ENCODE measurements at regions not wholly inside any gene's neighbourhood (a gene's known extent, or its start where the extent isn't known, plus 50 kb on each side); places are given as distances from the start of the nearest gene placed in this dataset.

- Histone ChIP-seq H3K4me2 (replicated peaks; ENCODE audit: extremely low read depth, low read length, poor library complexity, severe bottlenecking) (no peak overlapping the region), H3K4me3 (replicated peaks in 1 of 3; ENCODE audit: low read depth in 2 of 3, low read length in 3 of 3) (no peak overlapping the region), H3K27ac (ENCODE audit: low read depth in 1 of 2, low read length in 2 of 2) (no peak overlapping the region), H3K9ac (ENCODE audit: insufficient read depth, low read length, poor library complexity, severe bottlenecking) (no peak overlapping the region), H3K4me1 (ENCODE audit: control insufficient read depth in 1 of 2, insufficient read depth in 2 of 2, low read length in 2 of 2) (no peaks in the 10 kb centered on the region), H3K9me3 (replicated peaks in 1 of 2; ENCODE audit: control insufficient read depth in 1 of 2, insufficient read depth in 1 of 2, low read length in 2 of 2) (no peaks in the 10 kb centered on the region), H3K27me3 (ENCODE audit: control insufficient read depth in 2 of 2, insufficient read depth in 2 of 2, low read length in 2 of 2) (no peaks in the 10 kb centered on the region), H3K36me3 (replicated peaks in 1 of 2; ENCODE audit: control insufficient read depth in 1 of 2, insufficient read depth in 2 of 2, low read length in 2 of 2) (no peaks in the 10 kb centered on the region), H2AFZ (ENCODE audit: insufficient read depth, low read depth, low read length, poor library complexity, severe bottlenecking) (no peak overlapping the region), H4K20me1 (ENCODE audit: insufficient read depth, low read length) (no peaks in the 10 kb centered on the region), H3K79me2 (ENCODE audit: insufficient read depth, low read length) (no peaks in the 10 kb centered on the region)
- no peak for DNase-seq
- H3K36me3 Mint-ChIP-seq, result no peaks in the 10 kb centered on the region
- TF ChIP-seq, protein P1, sequence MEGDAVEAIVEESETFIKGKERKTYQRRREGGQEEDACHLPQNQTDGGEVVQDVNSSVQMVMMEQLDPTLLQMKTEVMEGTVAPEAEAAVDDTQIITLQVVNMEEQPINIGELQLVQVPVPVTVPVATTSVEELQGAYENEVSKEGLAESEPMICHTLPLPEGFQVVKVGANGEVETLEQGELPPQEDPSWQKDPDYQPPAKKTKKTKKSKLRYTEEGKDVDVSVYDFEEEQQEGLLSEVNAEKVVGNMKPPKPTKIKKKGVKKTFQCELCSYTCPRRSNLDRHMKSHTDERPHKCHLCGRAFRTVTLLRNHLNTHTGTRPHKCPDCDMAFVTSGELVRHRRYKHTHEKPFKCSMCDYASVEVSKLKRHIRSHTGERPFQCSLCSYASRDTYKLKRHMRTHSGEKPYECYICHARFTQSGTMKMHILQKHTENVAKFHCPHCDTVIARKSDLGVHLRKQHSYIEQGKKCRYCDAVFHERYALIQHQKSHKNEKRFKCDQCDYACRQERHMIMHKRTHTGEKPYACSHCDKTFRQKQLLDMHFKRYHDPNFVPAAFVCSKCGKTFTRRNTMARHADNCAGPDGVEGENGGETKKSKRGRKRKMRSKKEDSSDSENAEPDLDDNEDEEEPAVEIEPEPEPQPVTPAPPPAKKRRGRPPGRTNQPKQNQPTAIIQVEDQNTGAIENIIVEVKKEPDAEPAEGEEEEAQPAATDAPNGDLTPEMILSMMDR (IDR thresholded peaks at IDR 0.05), result no peak
- H3K4me1 Mint-ChIP-seq, result peaks cover 4% of the 10 kb centered on the region
- H3K27ac Mint-ChIP-seq, result no peak overlapping the region
- H3K9me3 Mint-ChIP-seq, result peaks cover 0 to 3% (median 2%) of the 10 kb centered on the region in 7 donors
- peaks cover 0 to 3% (median 0%) of the 10 kb centered on the region in 3 donors for H3K27me3 Mint-ChIP-seq (ENCODE audit: low read depth in 3 of 3)
- WGBS (ENCODE audit: insufficient coverage), result 75% methylated on average over 2 of the region's 2 CpGs
- no peak overlapping the region for H3K4me3 Mint-ChIP-seq
- intact Hi-C loops (cut with micrococcal nuclease), result no loop called here
Measured at GRCh38 chr4:176868676-176869075, 76.0 kb upstream of the VEGFC start.

DNA sequence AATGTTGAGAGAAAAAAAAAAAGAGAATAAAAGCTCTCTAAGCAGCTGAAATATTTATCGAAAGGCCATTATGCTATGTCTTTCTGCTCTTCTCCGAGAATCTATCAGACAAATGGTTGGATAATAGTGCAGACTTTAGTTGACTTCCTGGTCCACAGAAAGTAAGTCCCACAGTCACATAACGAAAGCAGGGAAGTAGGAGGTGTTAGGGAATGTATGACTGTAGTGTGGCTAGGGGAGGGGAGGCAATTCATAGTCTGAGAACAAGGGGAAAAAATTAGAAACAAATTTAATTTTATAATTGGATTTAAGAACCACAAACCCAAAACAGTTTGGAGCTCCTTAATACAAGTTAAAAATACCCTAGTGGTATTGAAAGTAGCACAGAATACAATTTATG lies 79.7 kb upstream of the VEGFC start:
- H3K27me3 ChIP-seq (ENCODE audit: control insufficient read depth in 2 of 2, insufficient read depth in 2 of 2, low read length in 2 of 2), result no peaks in the 10 kb centered on the region
- TF ChIP-seq, protein P1 (IDR thresholded peaks at IDR 0.05), result no peak
- no peak overlapping the region for H3K4me3 Mint-ChIP-seq
- peaks cover 0 to 3% (median 2%) of the 10 kb centered on the region in 7 donors for H3K9me3 Mint-ChIP-seq
- intact Hi-C loops (cut with micrococcal nuclease), result no loop called here
- H3K36me3 ChIP-seq (replicated peaks in 1 of 2; ENCODE audit: control insufficient read depth in 1 of 2, insufficient read depth in 2 of 2, low read length in 2 of 2), result no peaks in the 10 kb centered on the region
- no peak overlapping the region for H3K27ac ChIP-seq (ENCODE audit: low read depth in 1 of 2, low read length in 2 of 2)
- DNase-seq, result no peak
- no peaks in the 10 kb centered on the region for H3K79me2 ChIP-seq (ENCODE audit: insufficient read depth, low read length)
- H3K4me1 ChIP-seq (ENCODE audit: control insufficient read depth in 1 of 2, insufficient read depth in 2 of 2, low read length in 2 of 2), result no peaks in the 10 kb centered on the region
- no peaks in the 10 kb centered on the region for H3K36me3 Mint-ChIP-seq
- no peak overlapping the region for H3K4me3 ChIP-seq (replicated peaks in 1 of 3; ENCODE audit: low read depth in 2 of 3, low read length in 3 of 3)
- peaks cover 0 to 1% (median 0%) of the 10 kb centered on the region in 3 donors for H3K27me3 Mint-ChIP-seq (ENCODE audit: low read depth in 3 of 3)
- H3K4me2 ChIP-seq (replicated peaks; ENCODE audit: extremely low read depth, low read length, poor library complexity, severe bottlenecking), result no peak overlapping the region
- no peak overlapping the region for H3K27ac Mint-ChIP-seq
- H2AFZ ChIP-seq (ENCODE audit: insufficient read depth, low read depth, low read length, poor library complexity, severe bottlenecking), result no peak overlapping the region
- no peaks in the 10 kb centered on the region for H3K4me1 Mint-ChIP-seq
- no peak overlapping the region for H3K9ac ChIP-seq (ENCODE audit: insufficient read depth, low read length, poor library complexity, severe bottlenecking)
- H3K9me3 ChIP-seq (replicated peaks in 1 of 2; ENCODE audit: control insufficient read depth in 1 of 2, insufficient read depth in 1 of 2, low read length in 2 of 2), result no peaks in the 10 kb centered on the region
- no peaks in the 10 kb centered on the region for H4K20me1 ChIP-seq (ENCODE audit: insufficient read depth, low read length)
- 100% methylated on average over 2 of the region's 3 CpGs for WGBS (ENCODE audit: insufficient coverage)

Measured in CD14-positive monocyte (primary cell).